ENCODE measurements at regions not wholly inside any gene's neighbourhood (a gene's known extent, or its start where the extent isn't known, plus 50 kb on each side); places are given as distances from the start of the nearest gene placed in this dataset.

GRCh38 chr13:50588491-50589130 lies 254.9 kb downstream of the DLEU7 start:
- TF ChIP-seq EZH2 (IDR thresholded peaks at IDR 0.05; ENCODE audit: insufficient read depth, poor library complexity, severe bottlenecking) (no peak), EZH2phosphoT487 (IDR thresholded peaks at IDR 0.05; ENCODE audit: insufficient read depth, low read depth) (no peak)

Data from GM23248 (cell line).